ENCODE measurements at regions not wholly inside any gene's neighbourhood (a gene's known extent, or its start where the extent isn't known, plus 50 kb on each side); places are given as distances from the start of the nearest gene placed in this dataset.
"Not testable (repeated sequence)": the region's sequence is repeated elsewhere in the genome, so short reads cannot be mapped to it uniquely, and the experiment has no call there.

GRCh38 chr18:39366656-39367055, 1801.1 kb upstream of the CELF4 start:
- DNase-seq, result no peak

DNA sequence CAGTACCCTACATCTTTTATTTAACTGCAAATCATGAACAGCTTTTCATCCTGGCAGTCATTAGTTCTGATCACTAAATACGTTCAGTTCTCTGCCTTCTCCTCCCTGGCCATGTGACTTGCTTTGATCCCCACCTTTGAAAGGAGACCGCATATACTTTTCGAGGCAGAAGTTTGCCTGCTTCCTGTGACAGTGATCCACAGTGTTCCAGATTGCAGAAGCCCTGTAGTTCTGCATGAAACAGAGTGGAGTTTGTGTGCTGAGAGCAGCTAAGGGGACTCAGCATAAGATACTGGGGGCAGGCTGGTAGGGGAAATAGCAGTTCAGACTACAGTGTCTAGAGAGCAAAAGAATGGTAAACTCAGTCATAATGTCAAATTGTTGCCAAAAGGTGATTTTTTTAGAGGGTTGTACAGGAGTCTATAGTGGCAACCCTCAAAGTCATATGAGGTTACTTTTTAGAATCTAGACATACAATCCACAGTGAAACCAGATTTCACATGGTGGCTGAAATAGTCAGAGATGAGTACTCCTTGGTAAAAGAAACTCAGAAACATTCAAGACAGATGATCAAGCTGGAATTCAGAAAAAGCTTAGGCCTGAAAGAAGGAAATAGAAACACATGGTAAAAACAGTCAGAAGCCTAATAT, 1800.4 kb upstream of the CELF4 start:
- peak in 1 of 2 experiments; percentile 8 for DNase-seq

- DNase-seq, result no peak
Measured at GRCh38 chr18:39360072-39360471, 1794.5 kb upstream of the CELF4 start.

GRCh38 chr18:39359636-39360035, 1794.0 kb upstream of the CELF4 start:
- no peak for DNase-seq

GRCh38 chr18:39350945-39351344, 1785.3 kb upstream of the CELF4 start:
- no peak for DNase-seq

DNA sequence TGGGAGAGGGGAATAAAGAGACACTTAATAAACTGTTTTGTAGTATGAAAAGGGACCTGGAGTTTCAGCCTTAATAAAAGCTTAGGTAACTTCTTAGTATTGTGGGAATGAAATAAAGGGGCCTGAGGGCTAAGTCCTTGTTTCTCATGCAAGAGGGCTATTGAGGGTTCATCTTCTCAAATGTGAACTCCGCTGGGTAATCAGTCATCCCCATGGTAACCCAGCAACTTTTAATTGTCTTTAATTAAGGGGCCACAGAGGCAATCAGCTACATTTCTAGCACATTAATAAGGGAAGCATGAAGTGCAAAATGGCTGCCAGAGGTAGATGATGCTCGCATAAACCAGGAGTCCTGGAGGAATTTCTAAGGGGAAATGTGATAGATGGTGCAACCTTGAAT, 1784.2 kb upstream of the CELF4 start:
- no peak for DNase-seq

DNA sequence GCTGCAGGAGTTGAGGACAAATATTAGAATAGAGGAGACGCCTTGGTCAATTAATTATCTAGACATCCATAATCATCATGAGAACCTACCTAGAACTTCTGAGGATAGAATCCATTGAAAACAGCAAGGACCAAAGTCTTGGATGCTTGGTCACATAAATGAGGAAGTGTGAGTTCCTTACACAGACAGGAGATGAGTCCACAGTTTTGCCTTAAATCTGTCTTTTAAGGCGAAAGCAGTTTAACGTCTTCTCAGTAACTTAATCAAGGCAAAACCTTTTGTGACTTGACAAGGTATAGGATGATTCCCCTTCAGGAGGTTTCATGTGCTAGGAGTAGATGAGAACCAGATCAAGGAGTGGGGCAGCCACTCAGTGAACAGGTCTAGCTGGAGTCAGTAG, 1783.2 kb upstream of the CELF4 start:
- peak in 1 of 2 experiments; percentile 3 for DNase-seq

DNA sequence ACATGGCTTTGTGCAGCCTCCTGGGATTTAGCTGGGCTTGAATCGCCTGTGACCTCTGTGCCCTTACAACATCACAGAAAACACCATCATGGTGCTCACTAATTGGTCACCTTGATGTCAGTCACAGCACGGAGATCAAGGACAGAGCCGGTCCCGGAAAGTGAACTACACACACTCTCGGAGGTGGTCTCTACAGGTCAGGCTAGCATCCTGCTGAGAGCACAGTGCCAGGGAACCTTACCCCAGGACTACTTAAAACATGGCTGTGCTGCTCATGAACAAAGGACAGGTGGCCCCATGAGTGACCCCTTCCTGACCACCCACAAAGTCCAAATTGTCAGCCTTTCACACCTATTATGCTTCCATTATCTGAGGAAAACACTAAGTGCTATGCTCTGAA, 1782.1 kb upstream of the CELF4 start:
- no peak for DNase-seq

GRCh38 chr18:39346916-39347315, 1781.3 kb upstream of the CELF4 start:
- DNase-seq, result no peak

GRCh38 chr18:39345321-39345720, 1779.7 kb upstream of the CELF4 start:
- DNase-seq, result no peak

GRCh38 chr18:39344487-39344886, 1778.9 kb upstream of the CELF4 start:
- DNase-seq, result no peak

- no peak for DNase-seq
Measured at GRCh38 chr18:39341129-39341528, 1775.5 kb upstream of the CELF4 start.

DNA sequence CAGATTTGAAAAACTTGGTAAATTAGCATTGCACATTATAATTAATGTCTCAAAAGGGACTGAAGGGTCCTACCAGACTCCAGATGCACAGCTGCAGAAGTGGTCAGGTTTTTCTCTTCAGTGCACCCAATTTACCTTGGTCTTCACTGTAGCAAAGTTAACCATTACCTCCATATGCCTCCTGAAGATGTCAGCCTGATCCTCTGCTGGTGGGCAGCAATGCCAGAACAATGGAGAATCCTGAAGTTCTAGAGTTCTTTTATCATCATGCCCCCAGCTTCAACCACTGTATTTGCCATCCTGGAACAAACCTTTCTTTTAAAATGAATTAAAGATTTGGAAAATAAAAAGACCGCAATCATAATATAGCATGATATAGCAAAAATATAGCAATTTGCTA, 1774.8 kb upstream of the CELF4 start:
- no peak for DNase-seq

DNA sequence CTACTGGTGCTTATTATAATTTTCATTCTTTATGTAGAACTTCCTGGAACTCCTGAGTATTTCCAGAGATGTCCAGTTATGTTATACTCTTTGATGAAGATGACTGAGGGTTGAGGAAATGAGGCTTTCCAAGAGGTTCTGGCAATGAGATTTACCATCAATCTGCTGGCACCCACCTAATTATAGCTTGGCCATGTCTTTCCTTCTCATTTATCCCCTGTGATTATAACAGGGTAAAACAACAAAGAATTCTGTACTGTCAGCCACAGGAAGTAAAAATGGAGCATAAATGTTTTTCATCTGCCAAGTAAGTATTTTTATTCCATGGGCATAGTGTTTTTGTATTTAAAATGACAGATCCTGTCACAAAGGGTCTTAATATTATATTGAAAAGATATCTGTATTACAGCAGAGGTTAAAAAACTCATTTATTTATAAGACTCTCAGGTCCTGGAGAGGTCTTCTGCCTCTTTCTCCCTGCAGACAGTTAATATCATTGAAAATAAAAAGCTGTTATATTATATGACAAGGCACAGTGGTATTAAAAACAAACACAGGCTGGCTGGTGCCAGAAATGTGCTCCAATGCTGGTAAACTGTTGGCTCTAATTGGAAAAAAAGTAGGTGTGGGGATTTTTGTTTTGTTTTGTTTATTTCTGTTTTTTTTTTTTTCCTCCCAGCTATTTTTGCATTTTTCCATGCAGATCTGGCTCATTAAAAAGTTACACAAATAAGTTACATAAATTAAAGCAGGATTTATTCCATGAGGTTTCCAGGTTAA, 1764.1 kb upstream of the CELF4 start:
- DNase-seq, result no peak

DNA sequence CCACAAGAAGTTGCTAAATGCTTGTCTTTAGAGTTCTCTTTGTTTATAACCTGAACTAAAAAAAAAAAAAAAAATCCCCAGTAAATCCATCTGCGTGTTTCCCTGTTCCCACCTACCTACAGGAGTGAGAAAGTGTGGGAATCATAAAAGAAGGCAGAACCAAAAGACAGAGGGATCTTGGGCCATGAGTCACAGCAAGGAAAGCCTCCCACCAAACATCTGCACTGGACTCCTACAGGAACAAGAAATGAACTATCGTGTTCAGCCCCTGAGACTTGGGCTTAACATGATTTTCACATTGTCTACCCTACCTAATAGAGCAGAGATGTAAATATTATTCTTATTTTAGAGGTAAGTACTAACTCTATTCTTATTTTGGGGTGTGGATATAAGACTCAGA, 1761.2 kb upstream of the CELF4 start:
- no peak for DNase-seq

GRCh38 chr18:39325973-39326372, 1760.4 kb upstream of the CELF4 start:
- DNase-seq, result no peak

- DNase-seq, result no peak
Measured at GRCh38 chr18:39319141-39319540, 1753.5 kb upstream of the CELF4 start.

GRCh38 chr18:39318462-39318861, 1752.9 kb upstream of the CELF4 start:
- no peak for DNase-seq

DNA sequence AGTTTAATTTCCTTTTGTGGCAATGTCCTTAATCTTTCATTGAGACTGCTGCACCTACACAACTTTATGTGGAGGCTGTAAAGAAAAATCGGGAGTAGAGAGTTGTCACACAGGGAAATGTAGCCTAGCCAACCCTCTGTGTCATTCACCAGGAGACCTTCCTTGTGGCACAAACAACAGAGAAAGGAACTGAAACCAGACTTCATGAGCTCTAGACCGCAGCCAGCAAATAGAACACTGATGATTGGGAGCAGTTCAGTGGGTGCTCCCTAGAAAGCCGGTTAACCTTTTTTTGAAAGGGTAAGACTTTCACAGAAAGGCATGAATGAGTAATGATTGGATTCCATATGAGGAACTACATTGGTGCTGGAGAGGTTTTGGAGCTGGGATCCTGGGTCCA, 1752.4 kb upstream of the CELF4 start:
- no peak for DNase-seq

DNA sequence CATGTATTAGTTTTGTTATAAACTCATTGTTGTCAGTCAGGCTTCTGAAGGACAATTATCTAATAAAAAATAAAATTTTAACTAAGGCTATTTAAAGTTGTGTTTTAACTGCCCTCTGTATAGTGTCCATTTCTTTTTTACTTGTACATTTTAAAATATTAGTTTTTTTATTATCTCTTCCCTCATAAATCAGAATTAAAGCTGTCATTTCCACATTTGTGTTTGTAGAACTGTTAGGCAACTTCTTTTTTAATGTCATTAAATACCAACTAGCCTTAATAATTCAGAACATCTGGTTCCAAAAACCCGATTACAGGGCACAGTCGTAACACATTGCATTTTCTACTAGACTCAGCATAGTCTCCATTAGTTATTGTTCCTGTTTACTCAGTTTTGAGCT, 1749.0 kb upstream of the CELF4 start:
- no peak for DNase-seq

DNA sequence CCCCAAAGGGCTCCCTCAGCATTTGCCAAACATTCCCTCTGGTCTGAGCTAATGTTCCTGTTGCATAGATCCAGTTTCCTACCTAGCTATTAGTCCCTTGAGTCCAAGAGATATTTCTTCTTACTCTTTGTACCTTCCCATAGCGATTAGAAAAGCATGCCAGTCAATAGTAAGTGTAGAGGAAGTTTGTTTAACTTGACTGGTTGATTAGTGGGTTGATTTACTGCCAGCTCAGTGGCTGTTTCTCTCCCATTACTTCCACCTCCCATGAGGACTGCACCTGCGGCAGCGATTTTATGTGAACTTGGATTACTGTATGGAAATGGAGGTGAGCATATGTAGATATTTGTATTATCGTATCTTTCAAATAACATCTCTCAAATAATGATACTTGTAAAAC, 1748.4 kb upstream of the CELF4 start:
- no peak for DNase-seq

DNA sequence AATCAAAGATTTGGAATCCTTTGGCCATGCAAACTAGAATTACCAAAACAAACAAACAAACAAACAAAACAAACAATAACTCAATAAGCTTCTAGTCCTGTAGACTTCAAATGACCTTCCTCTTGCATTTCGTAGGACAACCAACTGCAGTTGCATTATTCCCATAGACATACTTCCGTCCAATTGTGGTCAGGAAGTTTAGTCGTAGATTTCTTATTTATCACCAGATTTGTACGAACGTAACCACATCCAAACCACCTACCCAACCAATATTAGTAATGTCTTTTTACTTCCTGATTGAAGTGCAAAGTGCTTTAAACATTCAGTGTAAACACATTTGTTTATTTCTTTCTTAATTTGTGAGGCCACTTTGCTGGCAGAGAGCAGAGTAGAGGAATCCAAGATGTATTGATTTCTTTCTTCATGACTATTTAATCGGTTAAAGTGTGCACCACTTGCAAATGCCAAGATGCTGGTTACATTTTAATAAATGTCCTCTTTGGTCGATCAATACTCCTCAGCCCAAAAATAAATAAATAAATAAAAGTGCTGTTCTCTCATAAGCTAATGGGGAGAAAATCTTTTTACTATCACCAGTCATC, 1745.6 kb upstream of the CELF4 start:
- DNase-seq, result no peak

DNA sequence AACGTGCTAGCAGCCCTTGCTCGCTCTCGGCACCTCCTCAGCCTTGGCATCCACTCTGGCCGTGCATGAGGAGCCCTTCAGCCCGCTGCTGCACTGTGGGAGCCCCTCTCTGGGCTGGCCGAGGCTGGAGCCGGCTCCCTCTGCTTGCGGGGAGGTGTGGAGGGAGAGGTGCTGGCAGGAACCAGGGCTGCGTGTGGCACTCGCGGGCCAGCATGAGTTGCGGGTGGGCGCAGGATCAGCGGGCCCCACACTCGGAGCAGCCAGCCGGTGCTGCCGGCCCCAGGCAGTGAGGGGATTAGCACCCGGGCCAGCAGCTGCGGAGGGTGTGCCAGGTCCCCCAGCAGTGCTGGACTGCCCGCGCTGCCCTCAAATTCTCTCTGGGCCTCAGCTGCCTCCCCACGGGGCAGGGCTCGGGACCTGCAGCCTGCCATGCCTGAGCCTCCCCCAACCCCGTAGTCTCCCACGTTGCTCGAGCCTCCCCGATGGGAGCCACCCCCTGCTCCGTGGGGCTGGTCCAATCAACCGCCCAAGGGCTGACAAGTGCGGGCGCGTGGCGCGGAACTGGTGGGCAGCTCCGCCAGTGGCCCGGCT, 1743.4 kb upstream of the CELF4 start:
- DNase-seq, result not testable (repeated sequence)

DNA sequence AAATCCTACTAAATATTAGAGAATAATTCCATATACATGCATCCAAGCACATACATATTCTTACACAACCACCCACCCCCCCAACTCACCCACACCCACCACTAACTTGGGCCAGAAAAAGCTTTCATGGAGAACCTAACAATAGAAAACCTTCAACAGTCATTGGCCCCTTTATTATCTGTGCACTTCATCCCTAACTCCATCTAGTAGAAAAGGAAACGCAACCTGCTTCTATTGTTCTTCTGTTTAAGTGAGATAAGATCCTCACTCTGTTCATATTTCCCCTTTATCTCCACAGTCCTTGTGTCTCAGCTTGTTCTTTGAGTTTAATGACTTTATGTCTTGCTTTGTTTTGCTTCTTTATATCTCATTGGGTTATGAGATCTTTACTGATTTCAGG, 1740.2 kb upstream of the CELF4 start:
- peak; percentile 7 to 17 for DNase-seq
